Lung (tissue), 11 donors: ENCODE measurements at regions not wholly inside any gene's neighbourhood (a gene's known extent, or its start where the extent isn't known, plus 50 kb on each side); places are given as distances from the start of the nearest gene placed in this dataset.

Source experiments
- ATAC-seq: fragments of 200-7000 bp; cut with Tn5 transposase; one replicate; pipeline ENCODE4 v1.9.1; 2020; ENCODE audit warnings: moderate number of reproducible peaks; ENCODE audit not compliant: insufficient read depth, low FRiP score
- DNase-seq, 3 donors: peaks; one replicate each; pipeline ENCODE4 v3.0.0-alpha.2; 2013 to 2017
- H3K27ac ChIP-seq, 2 donors: one replicate each; pipeline ENCODE4 v1.5.1; 2013; ENCODE audit warnings: mild to moderate bottlenecking in 2 of 2, moderate library complexity in 2 of 2, control low read depth in 1 of 2, inconsistent platforms in 1 of 2, low read depth in 1 of 2, low read length in 1 of 2
- H3K27me3 ChIP-seq, 3 donors: one replicate each; pipeline ENCODE4 v1.5.1; 2013; ENCODE audit warnings: low read length in 2 of 3; ENCODE audit not compliant: control insufficient read depth in 3 of 3, insufficient read depth in 3 of 3
- H3K36me3 ChIP-seq, 4 donors: one replicate each; pipeline ENCODE4 v1.5.1; 2013; ENCODE audit warnings: low read length in 4 of 4, mild to moderate bottlenecking in 1 of 4, moderate library complexity in 1 of 4; ENCODE audit not compliant: control insufficient read depth in 4 of 4, insufficient read depth in 4 of 4
- H3K4me1 ChIP-seq, 5 donors: one replicate each; pipeline ENCODE4 v1.5.1; 2013; ENCODE audit warnings: low read length in 5 of 5, mild to moderate bottlenecking in 2 of 5, moderate library complexity in 1 of 5; ENCODE audit not compliant: control insufficient read depth in 5 of 5, insufficient read depth in 5 of 5
- H3K4me3 ChIP-seq: one replicate; pipeline ENCODE4 v1.5.1; 2013; ENCODE audit warnings: mild to moderate bottlenecking, control low read depth, moderate library complexity
- H3K9ac ChIP-seq, 2 donors: one replicate each; pipeline ENCODE4 v1.5.1; 2013; ENCODE audit warnings: low read length in 2 of 2, control low read depth in 1 of 2; ENCODE audit not compliant: insufficient read depth in 1 of 2
- H3K9me3 ChIP-seq, 4 donors: one replicate each; pipeline ENCODE4 v1.5.1; 2013; ENCODE audit warnings: low read length in 3 of 4, mild to moderate bottlenecking in 1 of 4, moderate library complexity in 1 of 4; ENCODE audit not compliant: control insufficient read depth in 4 of 4, insufficient read depth in 3 of 4
- CTCF ChIP-seq: IDR thresholded peaks from 2 replicates; pipeline ENCODE4 v1.5.1; 2012; ENCODE audit warnings: mild to moderate bottlenecking; ENCODE audit errors: control extremely low read depth, extremely low read depth
- WGBS, 2 donors: extraction: QIAGEN DNeasy Blood & Tissue Kit; methylation state at CpG; one replicate each; pipeline ENCODE4 v1.1.7; 2013; 5-methylcytosine and 5-hydroxymethylcytosine counted together
- donor health status: control.
- donor health status: control.
- donor health status: Bipolar disorder and iron deficiency.
- donor health status: healthy.
- donor health status: DM: yes; HTN: yes; CAD: no.

GRCh38 chr6:44658571-44658970 lies 271.1 kb downstream of the CDC5L start:
- Histone ChIP-seq H3K4me1 (peaks cover 0 to 31% (median 6%) of the 10 kb centered on the region in 5 donors), H3K27ac (no peak overlapping the region), H3K36me3 (no peaks in the 10 kb centered on the region), H3K27me3 (peaks cover 0 to 1% (median 0%) of the 10 kb centered on the region in 3 donors), H3K9me3 (no peaks in the 10 kb centered on the region), H3K4me3 (no peak overlapping the region), H3K9ac (no peak overlapping the region)
- no peak for DNase-seq
- no peak for TF ChIP-seq CTCF
- no peak for ATAC-seq

GRCh38 chr6:44659726-44660125 lies 272.2 kb downstream of the CDC5L start:
- Histone ChIP-seq H3K27ac (no peak overlapping the region), H3K4me3 (no peak overlapping the region), H3K9ac (no peak overlapping the region), H3K36me3 (no peaks in the 10 kb centered on the region), H3K9me3 (no peaks in the 10 kb centered on the region), H3K27me3 (peaks cover 0 to 2% (median 0%) of the 10 kb centered on the region in 3 donors), H3K4me1 (peaks cover 0 to 34% (median 6%) of the 10 kb centered on the region in 5 donors)
- 82 to 89% methylated on average over 5 of the region's 5 CpGs for WGBS, 2 donors
- DNase-seq: no peak
- no peak for TF ChIP-seq CTCF
- ATAC-seq: no peak

DNA sequence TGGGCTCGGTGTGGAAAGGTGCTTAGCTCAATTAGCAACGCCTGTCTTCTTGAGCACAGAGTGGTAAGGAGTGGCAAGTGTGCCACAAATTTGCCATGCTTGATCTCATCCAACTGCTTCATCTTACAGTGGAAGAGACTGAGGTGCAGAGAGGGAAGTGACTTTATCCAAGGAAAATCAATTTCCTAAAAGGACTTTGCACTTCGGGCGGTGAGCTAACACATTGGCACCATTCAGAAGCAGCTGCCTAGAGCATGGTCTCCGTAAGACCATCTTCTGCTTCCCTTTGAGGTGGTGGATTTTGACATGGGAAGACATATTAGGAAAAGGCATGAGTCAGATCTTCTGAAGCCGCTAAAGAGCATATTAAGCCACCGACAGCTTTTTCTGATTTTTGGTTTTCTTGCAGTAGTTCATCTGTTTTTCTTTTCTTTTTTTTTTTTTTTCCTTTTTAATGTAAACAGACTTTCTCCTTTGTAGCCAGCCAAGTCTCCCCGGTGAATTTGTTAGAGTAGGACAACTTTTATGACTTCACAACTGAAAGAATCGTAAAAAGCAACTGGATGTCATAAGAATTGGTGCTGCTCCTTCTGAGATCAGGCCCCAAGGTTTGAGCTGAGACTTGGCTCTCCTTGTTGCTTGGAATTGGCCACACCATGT lies 273.2 kb downstream of the CDC5L start:
- ATAC-seq (no peak), DNase-seq (no peak)
- H3K27ac ChIP-seq: no peak overlapping the region
- H3K36me3 ChIP-seq: no peaks in the 10 kb centered on the region
- WGBS, 2 donors: 90 to 93% methylated on average over 9 of the region's 9 CpGs
- H3K4me3 ChIP-seq: no peak overlapping the region
- H3K9ac ChIP-seq: no peak overlapping the region
- H3K4me1 ChIP-seq: peaks cover 0 to 34% (median 4%) of the 10 kb centered on the region in 5 donors
- no peaks in the 10 kb centered on the region for H3K9me3 ChIP-seq
- peaks cover 0 to 2% (median 0%) of the 10 kb centered on the region in 3 donors for H3K27me3 ChIP-seq
- TF ChIP-seq CTCF: no peak
